ENCODE measurements at regions not wholly inside any gene's neighbourhood (a gene's known extent, or its start where the extent isn't known, plus 50 kb on each side); places are given as distances from the start of the nearest gene placed in this dataset.
"Not testable (repeated sequence)": the region's sequence is repeated elsewhere in the genome, so short reads cannot be mapped to it uniquely, and the experiment has no call there.

DNA sequence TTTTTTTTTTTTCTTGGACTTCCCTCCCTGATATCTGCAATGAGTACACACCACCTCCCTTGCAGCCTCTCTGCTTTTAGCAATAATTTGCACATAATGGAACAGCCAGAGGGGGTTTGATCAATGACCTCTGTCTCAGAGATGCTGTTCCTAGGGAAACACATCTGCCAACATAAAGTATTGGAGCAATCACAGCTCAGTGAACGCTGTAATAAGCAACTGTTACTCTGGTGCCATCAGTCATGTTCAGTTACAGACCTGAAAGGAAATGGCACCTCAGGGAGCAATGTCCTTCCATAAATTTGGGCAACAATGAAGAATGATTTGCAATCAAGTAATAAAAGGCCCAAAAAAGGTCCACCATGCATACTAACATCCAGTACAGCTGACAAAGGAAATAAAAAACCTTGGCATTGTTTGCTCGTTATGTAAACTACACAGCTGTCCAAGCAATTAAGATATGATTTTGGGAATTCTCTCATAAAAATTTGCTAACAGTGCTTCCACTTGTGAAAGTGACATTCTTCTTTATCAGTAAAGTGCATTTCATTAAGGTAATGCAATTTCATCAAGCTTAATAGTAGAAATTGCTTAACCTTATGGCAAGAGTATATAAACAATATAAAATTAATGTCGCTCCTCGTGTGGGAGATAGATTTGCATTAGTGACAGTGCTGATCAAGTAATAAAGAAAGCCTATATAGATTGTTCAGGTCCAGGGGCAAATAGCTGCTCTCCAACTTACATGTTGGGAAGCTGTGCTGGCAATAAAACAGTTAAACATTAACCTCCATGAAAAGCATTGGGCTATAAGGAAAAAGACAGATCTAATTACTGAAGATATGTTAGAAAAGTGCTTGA, 167.8 kb downstream of the RASEF start:
- DNase-seq, result peak; percentile 8 to 82 (median 55)

GRCh38 chr9:82895822-82896110, 167.2 kb downstream of the RASEF start:
- peak in 2 of 3 donors; percentile 3 to 50 for DNase-seq

GRCh38 chr9:82903503-82903902, 159.4 kb downstream of the RASEF start:
- DNase-seq, result peak in 1 of 3 donors; percentile 24

GRCh38 chr9:82911996-82912395, 150.9 kb downstream of the RASEF start:
- peak in 1 of 3 donors; percentile 17 for DNase-seq

DNA sequence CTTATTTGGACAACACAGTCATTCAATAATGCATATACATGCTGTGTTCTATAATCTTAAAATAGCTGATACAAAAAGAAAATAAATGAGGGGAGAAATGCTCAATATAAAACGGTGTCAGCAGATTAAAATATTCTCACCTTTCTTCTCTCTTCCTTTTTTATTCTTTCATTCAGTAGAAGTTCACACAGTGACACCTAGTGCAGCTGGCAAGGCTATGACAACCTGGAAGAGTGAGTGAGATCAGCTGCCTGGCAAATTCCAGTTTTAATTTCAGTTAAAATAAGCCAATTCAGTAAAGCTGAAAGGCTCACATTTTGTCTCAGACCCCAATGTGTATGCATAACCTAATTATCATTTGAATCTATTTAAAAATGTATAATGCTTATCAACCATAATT, 150.3 kb downstream of the RASEF start:
- DNase-seq, result no peak

DNA sequence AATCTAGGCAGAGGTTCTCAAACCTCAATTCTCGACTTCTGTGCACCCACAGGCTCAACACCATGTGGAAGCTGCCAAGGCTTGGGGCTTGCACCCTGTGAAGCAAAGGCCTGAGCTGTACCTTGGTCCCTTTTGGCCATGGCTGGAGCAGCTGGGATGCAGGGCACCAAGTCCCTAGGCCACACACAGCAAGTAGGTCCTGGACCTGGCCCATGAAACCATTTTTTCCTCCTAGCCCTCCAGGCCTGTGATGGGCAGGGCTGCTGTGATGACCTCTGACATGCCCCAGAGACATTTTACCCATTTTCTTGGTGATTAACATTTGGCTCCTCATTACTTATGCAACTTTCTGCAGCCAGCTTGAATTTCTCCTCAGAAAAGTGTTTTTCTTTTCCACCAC, 146.7 kb downstream of the RASEF start:
- DNase-seq, result not testable (repeated sequence)

- DNase-seq, result no peak
These were observed 142.8 kb downstream of the RASEF start for GRCh38 chr9:82920154-82920553.

DNA sequence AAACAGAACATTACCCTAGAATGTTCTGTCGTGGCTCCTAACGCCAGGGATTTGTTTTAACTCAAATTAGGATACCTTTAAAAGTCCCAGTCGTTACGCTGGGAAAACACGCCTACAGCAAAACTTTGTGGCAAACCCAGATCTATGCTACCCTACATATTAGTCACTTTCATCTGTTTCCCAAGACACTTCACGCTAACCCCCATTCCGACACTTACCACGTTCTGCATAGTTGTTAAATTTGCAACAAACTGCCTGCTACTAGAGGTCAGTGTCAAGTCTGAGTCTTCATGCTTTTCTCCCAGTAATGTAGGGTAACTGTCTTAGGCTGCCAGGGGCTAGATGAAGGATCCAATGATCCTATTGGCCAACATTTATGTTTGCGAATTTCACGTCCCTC, 140.3 kb downstream of the RASEF start:
- no peak for DNase-seq

DNA sequence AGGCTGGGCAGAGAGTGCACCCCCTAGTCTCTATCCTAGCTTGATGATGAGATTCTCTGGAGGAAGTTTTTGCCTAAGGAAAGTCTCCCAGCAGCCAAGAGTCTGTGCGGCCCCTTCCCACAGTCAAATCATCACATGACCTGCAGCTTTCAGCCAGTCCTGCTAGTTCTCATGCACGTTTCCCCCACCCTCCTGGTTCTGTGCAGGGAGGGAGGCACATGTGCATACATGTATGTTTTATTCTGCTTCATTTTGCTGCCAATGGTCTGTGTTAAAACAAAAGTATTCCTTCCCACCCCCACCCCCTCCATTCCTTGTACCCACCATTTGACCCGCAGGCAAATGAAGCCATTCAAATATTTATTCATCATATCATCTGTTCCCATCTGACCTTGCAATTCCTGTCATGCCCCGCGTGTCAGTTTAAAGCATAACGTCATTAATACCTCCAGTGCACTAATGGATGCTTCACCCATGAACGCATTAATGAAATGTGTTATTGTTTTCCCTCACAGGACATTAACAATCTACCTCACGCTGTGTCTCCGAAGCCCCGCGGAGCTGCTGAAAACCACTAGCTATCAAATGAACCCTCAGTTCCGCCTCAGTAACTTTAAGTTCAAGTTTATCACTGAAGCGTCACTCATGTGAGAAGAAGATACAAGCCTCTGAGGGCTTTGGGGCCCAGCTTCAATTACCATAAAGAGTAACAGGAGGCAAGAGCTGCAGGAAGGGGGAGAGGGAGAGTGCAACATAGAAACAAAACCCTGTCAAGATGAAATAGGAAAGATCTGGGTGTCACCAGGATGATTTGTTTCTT, 139.6 kb downstream of the RASEF start:
- DNase-seq, result no peak

DNA sequence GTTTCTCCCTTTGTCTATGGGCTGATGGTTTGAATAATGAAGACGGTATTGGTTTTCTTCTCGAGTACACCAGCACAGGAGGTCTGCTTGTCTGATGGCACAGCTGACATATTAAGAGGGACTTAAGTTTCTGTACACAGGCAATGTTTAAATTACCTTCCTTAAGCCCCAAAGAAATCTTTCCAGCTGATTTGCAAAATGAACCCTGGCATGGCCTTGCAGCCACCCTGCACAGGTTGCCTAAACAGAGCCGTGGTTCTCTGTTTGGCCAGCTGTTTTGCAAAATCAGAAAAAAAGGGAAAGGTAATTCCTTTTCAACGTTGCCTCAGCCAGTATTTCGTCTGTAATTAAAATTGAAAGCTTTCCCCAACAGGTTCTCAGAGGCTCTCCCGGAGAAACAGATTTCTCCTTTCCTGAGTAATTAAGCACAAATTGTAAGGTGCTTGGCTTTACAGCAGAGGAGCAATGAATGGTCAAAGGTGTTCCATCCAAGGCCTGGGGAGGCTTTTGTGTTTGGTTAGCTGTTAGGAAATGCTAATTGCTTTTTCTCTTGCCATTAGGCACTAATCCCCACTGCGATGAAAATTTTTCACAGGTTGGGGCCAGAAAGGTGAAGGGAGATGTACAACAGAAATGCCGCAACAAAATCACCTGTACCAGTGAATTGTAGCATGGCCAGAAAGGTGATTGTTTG, 138.9 kb downstream of the RASEF start:
- DNase-seq, result no peak

Data from muscle of back (tissue), 3 donors.